ENCODE measurements at regions not wholly inside any gene's neighbourhood (a gene's known extent, or its start where the extent isn't known, plus 50 kb on each side); places are given as distances from the start of the nearest gene placed in this dataset.
"Not testable (repeated sequence)": the region's sequence is repeated elsewhere in the genome, so short reads cannot be mapped to it uniquely, and the experiment has no call there.

DNA sequence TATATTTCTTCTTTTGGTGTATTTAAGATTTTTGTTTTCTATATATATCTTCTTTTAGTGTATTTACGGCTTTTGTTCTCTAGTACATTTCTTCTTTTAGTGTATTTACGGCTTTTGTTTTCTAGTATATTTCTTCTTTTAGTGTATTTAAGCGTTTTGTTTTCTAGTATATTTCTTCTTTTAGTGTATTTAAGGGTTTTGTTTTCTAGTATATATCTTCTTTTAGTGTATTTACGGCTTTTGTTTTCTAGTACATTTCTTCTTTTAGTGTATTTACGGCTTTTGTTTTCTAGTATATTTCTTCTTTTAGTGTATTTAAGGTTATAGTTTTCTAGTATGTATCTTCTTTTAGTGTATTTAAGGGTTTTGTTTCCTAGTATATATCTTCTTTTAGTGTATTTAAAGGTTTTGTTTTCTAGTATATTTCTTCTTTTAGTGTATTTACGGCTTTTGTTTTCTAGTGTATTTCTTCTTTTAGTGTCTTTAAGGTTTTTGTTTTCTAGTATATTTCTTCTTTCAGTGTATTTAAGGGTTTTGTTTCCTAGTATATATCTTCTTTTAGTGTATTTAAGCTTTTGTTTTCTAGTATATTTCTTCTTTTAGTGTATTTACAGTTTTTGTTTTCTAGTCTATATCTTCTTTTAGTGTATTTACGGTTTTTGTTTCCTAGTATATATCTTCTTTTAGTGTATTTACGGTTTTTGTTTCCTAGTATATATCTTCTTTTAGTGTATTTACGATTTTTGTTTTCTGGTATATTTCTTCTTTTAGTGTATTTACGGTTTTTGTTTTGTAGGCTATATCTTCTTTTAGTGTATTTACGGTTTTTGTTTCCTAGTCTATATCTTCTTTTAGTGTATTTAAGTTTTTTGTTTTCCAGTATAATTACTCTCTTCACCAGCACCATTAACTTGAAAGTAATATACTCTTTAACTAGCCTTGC is 249.4 kb downstream of the SHOX start:
- TF ChIP-seq EZH2 (IDR thresholded peaks at IDR 0.05; ENCODE audit: borderline replicate concordance, low read length): not testable (repeated sequence)
- TF ChIP-seq, protein P1, sequence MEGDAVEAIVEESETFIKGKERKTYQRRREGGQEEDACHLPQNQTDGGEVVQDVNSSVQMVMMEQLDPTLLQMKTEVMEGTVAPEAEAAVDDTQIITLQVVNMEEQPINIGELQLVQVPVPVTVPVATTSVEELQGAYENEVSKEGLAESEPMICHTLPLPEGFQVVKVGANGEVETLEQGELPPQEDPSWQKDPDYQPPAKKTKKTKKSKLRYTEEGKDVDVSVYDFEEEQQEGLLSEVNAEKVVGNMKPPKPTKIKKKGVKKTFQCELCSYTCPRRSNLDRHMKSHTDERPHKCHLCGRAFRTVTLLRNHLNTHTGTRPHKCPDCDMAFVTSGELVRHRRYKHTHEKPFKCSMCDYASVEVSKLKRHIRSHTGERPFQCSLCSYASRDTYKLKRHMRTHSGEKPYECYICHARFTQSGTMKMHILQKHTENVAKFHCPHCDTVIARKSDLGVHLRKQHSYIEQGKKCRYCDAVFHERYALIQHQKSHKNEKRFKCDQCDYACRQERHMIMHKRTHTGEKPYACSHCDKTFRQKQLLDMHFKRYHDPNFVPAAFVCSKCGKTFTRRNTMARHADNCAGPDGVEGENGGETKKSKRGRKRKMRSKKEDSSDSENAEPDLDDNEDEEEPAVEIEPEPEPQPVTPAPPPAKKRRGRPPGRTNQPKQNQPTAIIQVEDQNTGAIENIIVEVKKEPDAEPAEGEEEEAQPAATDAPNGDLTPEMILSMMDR (conservative IDR thresholded peaks at IDR 0.05 in 1 of 2, IDR thresholded peaks at IDR 0.05 in 1 of 2; ENCODE audit: extremely low read depth in 1 of 2, insufficient read depth in 1 of 2, low read depth in 1 of 2, low read length in 2 of 2): not testable (repeated sequence)

All from mammary epithelial cell (primary cell).